GM18858 (cell line): ENCODE measurements at regions not wholly inside any gene's neighbourhood (a gene's known extent, or its start where the extent isn't known, plus 50 kb on each side); places are given as distances from the start of the nearest gene placed in this dataset.
A peak's percentile ranks its signal among the peaks of the same experiment; 100 is the strongest.

Experiments
- ATAC-seq: cut with Tn5 transposase; IDR thresholded peaks from one replicate; pipeline ENCODE4 v1.9.1; 2021; ENCODE audit not compliant: unreplicated experiment

DNA sequence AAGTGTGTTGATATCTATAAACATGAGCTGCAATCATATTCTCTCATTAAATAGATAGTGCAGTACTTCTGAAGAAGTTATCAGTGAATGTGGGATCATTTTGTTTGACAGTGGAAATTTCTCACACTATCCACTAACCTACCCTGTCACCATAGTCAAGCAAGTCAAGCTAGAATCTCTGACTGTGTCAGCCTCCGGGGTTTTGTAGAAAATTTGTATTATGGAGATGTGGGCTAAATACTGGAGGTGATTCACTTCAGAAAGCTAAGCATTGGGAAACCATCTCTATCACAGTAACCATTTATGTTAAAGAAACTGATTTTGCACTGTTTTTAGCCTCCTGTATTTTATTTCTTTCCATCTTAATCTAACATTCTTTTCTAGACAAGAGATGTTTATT lies 126.6 kb upstream of the CREB1 start:
- no peak for ATAC-seq

DNA sequence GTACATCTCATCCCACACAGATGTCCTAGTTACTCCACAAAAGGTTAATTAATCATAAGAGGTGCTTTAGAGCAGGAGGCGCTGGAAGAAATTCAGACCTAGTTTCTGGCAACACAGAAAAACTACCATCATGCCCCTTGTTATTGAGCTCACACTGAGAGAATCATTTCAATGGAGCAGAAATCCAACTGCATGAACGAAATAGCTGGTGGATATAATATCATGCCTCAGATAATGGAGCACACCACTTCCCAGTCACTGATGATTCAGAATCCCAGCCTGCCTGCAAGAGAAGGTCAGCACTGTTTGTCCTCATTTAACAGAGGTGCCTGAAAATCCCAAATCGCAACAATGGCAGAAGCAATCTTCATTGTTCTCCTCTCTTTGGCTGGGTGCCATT lies 125.8 kb upstream of the CREB1 start:
- ATAC-seq = no peak

DNA sequence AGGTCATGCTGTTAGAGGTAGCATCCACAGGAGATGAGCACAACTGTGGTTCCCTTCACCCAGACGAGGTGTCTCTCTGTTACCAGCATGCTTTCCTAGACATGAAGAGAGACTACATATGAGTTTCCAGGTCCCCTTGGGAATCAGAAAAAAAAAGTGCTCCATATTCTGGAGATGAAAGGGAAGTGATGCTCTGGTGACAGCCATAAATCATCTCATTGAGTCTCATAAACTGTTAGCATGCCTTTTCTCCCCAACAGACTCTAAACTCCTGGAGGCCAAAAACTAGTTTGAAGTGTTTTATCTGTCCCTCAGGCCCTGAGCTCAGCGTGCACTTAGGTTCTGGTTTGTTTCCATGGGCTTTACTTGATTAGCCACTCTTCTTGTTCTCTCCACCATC lies 124.6 kb upstream of the CREB1 start:
- ATAC-seq = no peak

DNA sequence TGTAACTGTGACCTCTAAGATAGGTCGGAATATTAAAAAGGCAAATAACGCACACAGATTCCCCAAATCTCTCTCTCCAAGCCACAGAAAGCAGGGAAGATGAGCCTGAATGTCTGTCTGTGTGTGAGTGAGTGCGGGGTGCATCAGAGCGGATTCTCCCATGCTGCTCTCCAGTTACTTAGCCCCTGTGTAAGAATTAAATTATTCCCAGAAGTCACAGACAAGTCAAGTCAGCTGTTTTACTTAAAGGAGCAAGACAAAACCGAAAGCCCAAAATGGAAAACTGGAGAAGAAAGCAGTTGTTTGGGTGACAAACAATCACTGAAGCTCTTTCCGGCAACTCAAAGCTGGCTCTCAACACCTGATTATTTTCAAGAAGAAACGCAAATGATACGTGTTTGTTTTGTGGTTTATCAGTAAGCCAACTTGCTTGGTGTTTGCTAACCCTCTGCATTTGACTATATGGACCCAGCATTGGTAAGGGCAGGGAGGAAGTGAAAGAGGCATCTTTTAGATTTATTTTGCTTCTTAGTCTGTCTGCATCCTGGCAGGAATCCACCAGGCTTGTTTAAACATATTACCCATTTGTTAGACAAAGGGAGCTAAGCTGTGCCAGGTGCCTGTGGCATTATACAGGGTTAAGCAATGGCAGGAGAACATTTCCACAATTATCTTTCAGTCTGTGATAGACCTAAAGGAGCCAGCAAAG lies 121.5 kb upstream of the CREB1 start:
- peak; percentile 77 for ATAC-seq

DNA sequence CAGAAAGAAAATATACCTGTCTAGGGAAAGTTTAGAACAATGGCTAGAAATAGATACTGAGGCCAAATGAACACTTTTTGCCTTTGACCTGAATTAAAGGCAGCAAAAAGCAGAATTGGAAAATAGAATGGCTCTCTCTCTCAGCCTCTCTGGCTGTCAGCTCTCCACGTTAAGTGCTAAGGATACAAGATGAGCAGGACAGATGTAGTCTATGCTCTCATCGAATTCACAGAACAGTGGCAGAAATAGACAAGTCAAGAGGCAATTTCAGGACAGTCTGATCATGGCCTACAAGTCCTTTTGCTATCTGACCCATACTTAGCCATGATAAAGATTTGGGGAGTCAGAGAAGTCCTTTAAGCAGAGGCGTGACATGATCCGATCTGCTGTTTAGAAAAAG lies 120.2 kb upstream of the CREB1 start:
- no peak for ATAC-seq

DNA sequence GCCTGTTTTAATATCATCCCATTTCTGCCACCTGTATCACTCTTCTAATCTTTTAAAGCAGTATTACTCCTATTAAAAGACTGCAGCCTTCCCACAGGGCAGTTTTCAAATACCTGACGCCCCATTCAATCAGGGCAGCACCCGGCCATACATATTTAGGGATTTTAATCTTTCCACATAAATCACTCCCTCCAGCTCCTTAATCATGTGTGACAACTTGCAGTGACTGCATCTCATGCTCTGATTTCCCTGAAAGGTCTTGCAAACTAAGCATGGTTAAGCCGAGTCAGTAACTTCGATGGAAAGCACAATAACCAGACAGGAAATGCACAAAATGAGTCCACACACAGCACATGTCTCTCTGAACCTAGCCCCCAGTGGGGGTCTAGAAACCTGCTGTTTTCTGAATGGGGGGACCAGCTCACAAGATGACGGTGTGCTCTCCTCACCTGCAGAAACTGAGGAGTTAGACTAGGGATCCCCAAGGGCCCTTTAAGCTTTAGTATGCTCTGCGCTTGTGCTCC lies 116.9 kb upstream of the CREB1 start:
- no peak for ATAC-seq

DNA sequence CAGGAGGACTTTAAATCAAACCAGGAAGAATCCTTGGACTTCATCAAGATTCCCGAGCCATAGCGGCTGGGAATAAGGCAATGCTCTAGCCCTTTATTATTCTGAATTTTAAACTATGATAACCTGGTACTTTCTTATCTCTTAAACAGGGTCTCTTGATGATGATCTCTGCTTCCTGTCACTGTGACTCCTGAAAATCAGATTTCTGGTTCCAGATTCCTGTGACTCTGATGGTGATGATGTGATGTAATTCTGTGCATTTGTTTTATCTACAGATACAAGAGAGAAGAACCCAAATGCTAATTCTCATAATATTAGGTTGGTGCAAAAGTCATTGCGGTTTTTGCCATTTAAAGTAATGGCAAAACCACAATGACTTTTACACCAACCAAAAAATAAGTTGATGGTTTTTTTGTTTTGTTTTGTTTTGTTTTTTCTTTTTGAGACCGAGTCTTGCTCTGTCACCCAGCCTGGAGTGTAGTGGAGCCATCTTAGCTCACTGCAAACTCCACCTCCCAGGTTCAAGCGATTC lies 116.3 kb upstream of the CREB1 start:
- no peak for ATAC-seq

DNA sequence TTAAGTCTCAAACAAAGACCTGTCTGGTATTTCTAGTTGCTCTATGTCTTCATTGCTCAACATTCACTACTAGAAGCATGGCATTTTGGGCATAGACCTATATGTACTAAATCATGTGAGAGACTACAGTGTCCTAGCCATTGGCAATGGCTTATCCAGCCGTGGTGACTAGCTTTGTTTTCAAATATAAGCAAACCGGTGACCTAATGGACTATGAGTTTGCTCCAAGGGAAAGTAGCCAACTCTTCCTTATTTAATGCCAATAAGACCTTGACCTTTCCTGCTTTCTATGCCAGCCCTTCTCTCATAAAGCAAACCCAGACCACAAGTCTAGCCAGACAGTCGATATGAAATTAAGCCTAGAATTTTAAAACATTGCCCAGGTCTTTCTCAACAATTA lies 113.7 kb upstream of the CREB1 start:
- no peak for ATAC-seq

DNA sequence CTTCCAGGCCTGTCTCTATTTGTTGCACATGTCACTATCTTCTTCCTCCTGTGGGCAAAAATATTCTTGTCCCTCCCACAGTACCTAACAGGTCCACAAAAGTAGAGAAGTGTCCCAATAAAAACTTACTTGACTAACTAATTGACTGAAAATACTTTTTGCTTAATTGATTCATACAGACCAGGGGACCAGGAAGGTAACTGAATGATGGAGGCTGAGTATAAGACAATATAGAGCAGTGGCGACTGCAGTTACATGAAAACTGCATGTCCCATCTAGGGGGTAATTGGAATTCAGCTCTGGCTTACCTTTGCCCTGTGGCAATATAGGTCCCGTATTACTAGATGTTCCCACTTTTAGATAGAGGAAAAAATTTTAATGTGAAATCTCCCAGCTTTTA lies 112.9 kb upstream of the CREB1 start:
- ATAC-seq = no peak

DNA sequence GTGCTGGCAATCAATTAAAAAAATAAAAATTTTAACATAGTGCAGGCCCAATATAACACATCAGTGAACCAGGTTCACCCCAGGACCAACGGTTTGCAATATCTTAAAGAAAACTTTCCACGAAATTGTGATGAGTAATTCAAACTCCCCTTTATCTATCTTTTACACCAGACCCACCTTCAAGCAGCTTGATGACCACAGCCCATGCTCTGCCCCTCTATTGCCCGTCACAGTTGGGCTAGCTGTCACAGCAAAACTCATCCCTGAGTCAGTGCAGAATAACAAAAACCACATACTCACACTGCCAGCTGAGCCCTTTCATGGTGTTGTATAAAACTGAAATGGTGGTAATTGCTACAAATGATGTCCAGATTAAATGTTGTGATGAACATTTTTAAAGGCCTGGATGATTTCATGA lies 112.5 kb upstream of the CREB1 start:
- no peak for ATAC-seq

DNA sequence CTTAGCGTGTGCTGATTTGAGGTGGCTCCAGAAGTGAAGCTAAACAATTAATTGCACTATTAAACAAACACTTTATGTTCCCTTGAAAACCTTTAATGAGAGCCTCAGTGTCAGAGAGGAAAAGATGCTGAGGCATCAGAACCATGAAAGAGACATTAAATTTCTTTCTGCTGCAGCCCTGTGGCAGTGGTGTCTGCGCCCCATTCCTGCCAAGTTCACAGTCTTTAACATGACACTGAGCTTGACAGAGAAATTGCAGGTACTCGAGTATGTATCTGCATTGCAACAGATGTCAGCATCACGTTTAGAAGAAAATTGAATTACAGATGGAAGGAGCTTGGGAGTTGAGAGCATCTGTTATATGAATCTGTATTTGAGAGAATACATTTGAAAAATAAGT lies 111.3 kb upstream of the CREB1 start:
- no peak for ATAC-seq

DNA sequence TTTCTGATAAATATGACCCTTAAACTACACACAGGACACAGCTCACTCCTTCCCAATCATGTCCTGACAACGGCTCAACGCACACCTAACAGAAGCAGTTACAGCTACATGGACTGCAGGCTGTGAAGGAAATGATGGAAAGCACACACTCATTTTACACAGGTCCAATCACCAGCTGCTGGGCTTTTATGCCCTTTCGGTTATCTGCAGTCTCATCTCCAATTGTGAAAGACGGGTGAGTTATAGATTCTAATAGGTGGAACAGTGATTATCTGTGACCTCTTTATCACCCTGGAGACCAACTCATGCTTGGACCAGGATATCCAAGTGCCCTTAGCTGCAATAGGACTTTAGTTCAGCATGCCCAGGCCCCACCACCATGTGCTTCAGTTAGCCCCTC lies 110.4 kb upstream of the CREB1 start:
- ATAC-seq = no peak

DNA sequence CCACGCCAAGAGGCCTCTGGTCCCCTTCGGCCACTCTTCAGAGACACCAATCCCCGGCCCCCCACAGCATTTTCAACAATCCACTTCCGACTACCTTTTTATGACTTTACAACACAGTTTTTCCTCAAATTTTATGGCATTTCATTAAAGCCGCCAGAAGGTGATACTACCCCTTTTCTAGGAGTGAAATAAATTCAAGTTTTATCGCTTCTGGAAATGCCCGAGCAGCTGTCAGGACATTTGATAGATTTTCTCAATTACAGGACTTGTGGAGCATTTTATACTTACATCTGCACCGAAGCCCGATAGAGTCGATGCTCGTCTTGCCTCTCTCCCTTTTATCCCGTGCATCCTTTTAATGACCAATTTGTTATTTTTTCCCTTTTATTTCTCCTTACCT lies 108.1 kb upstream of the CREB1 start:
- no peak for ATAC-seq

DNA sequence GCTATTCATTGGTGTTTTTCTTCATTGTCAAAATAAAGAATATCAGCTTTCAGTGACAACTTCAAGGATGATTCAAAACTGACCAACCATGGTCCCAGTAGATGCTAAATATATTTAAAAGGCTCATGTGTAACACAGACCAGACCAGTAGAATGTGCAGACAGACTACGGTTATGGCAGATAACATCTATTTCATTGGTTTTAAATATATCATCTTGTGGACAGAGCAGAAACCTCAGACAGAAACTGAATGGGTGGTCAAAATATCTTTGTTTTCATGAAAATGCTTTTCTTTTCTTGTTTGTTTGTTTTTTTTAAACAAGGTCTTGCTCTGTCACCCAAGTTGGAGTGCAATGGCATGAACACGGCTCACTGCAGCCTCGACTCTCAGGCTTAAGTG lies 107.4 kb upstream of the CREB1 start:
- ATAC-seq = no peak

DNA sequence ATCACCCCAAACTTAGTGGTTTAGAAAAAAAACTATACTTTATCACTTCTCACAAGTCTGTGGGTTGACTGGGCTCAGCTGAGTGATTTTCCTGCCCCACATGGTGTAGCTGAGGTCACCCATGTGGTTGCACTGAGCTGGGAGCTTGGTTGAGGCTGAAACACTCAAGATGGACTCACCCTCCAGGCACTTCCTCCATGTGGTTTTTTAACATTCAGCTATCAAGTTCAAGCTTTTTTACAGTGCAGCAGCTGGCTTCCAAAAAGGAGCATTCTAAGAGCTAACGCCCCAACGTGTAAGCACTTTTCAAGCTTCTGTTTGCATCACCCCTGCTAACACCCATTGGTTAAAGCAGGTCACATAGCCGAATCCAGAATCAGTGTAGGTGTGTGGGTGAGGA lies 105.9 kb upstream of the CREB1 start:
- ATAC-seq = peak; percentile 93

DNA sequence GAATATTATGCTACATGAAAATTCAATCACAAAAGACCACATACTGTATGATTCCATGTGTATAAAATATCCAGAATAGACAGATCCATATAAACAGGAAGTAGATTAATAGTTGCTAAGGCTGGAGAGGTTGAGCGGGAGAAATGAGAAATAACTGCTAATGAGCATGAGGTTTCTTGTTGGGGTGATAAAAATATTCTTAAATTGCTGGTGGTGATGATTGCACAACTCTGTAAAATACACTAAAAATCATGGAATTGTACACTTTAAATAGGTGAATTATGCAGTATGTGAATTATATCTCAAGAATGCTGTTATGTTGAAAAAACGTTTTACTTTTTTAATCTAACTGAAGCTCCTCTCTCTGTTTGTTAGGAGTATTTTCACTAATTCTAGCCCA lies 101.8 kb upstream of the CREB1 start:
- no peak for ATAC-seq

DNA sequence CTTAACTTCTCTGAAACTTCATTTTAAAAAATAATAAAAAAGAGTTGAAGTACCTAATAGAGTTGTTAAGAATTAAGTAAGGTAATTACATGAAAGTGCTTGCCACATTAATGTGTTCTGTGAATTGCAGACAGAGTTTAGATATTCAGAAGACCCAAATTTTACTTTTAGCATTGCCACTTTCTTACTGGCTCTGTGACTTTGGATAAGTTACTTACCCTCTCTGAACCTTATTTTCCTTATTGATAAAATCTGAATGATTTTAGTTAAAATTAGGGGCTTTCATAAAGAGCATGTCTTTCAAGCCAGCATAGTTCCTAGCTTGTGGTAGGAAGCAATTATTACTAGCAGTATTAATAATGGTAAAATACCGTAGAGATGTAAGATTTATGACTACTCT lies 101.2 kb upstream of the CREB1 start:
- ATAC-seq = no peak

DNA sequence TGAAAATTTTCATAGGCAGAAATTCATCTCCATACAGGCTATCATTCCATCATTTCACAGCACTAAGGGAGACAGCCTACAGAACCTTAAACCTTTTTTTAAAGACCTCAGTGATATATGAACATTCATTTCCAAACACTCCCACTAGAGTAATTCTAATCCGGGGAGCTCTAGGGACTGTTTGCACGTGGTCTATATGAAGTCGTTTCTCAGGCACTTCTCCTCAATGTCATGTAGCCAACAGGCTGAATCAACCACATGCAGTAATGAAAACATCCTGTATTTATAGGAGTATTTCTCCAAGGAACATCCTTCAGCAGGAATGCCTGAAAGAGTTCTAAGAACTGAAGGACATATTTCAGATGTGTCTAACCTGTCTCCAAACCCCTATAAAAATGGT lies 97.3 kb upstream of the CREB1 start:
- ATAC-seq = no peak

DNA sequence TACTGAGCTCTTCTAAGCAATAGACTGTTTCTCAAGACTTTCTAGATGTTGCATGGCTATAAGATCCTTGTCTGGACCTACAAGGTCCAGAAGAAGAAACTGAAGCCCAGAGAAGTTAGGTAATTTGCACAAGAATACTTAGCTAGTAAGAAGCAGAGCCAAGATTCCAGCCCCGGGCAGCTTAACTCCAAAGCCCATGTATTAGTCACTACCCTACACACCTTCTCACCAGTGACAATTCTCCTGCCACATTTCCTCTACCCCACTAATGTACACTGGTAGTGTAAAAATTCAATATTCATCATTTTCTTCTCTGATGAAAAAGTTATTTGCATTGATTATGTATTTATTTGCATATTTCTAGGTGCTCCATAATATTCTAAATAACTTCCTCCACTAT lies 95.5 kb upstream of the CREB1 start:
- ATAC-seq = no peak

DNA sequence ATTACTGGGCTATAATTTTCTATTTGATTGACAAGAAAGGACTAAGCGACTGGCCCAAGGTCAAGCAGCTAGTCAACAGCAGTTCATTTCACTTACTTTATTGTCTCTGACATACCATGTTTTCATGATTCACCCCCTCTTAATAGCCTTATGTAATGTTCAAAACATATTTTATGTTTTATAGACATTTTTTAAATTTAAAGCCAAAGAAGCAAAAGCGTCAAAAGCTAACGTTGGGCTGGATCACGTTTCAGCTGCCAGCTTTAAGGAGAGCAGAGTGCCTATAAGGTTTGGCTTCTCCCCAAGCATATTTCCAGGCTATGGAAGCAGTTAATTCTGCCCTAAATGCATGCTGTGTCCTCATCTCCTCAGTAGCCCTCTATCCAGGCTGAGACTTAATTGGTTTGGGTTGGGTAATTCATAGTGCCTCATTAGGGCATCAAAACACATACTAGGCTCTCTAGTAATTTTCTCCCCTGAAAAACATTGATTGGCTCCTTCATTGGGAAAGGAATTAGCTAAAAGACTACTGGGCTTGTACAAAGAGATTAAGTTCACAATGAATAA lies 94.8 kb upstream of the CREB1 start:
- ATAC-seq = no peak

DNA sequence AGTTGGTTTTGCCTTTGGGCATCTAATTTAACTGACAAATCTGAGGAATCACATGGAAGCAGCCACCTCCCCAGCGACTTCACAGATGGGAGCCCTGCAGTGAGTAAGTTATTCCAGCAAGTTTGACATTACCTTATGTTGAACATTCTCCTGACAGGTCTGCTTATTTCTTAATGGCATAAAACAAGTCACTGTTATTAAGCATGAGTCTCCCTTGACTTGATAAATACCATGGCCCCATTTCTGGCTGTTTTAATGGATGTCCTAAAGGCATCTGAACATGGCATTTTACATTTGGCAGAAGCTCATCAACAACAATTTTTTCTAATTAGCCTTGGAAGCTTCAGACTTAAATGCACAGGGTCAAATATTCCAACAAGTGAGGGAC lies 92.6 kb upstream of the CREB1 start:
- no peak for ATAC-seq

DNA sequence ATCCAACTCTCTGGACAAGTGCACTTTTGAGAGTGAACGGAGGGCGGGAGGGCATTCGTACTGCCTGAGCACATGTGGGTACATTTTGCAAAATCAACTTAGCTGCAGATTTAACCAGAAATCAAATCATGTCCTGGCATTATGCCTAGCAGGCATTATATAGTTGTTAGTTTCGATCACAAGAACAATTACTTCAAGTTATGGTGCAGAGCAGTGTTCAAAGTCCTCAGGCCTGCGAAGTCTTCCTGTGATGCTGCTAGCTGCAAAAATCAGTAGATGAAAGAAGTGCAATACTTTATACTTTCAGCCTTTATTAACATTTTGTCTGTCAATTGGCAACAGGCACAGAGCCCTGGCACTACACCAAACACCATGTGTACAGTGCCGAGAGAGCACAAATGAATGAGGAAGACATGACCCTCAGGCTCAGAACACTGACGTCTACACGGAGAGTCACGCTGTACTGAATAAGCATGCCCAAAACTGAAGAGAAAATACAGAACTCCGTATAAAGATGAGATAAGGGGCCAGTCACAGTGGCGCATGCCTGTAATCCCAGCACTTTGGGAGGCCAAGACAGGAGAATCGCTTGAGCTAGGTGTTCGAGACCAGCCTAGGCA lies 92.1 kb upstream of the CREB1 start:
- ATAC-seq = no peak
